ENCODE measurements at regions not wholly inside any gene's neighbourhood (a gene's known extent, or its start where the extent isn't known, plus 50 kb on each side); places are given as distances from the start of the nearest gene placed in this dataset.

DNA sequence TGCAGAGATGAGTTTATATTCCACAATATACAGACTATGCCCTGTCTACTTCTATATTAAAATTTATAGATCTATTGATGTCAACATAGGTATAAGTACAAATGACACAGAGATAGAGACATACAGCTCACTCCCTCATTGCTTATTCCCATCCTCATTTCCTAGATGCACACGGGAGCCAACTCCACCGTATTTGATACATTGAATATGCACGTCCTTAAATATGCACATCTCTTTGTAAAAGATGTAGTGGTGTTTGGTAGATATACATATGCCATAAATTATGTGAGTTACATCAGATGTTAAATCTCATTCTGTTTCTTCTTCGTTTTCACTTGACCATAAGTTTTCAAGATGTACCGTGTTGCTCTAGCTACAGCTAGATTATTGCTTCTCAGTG, 179.2 kb upstream of the RAB6C start:
- intact Hi-C loops (cut with DNase I): no loop called here
- TF ChIP-seq POLR2A (IDR thresholded peaks at IDR 0.05) (no peak), CTCF (IDR thresholded peaks at IDR 0.05) (no peak)
- no peak for ATAC-seq

DNA sequence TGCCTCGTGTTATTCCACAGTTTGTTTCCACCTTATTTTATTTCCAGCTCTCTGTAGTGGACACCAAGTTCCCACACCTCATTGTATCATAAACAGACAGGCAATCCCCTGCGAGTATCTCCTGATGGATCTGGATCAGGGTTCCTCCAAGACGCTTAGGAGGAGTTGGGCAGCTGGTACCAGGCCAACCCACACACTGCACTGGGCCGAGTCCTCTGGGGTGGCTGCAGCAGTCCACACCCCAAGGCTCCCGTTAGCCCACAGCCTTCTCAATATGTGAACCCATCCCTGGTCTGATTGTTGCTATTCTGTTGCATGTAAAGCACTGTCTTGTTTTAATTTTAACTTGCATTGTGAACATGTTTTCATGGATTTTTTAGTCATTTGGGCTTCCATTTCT, 178.8 kb upstream of the RAB6C start:
- TF ChIP-seq POLR2A (IDR thresholded peaks at IDR 0.05): no peak
- no peak for TF ChIP-seq CTCF (IDR thresholded peaks at IDR 0.05)
- Histone ChIP-seq H3K27ac (no peak overlapping the region), H3K4me3 (no peak overlapping the region), H3K9me3 (no peaks in the 10 kb centered on the region), H3K4me1 (no peaks in the 10 kb centered on the region), H3K36me3 (no peaks in the 10 kb centered on the region), H3K27me3 (no peaks in the 10 kb centered on the region)
- DNase-seq (no peak), ATAC-seq (no peak)
- intact Hi-C loops (cut with DNase I): no loop called here
- 55% methylated on average over 5 of the region's 5 CpGs for WGBS (ENCODE audit: insufficient coverage, low coverage, low lambda C conversion rate, missing lambda C conversion rate)

More for the DNA sequence above, 179.2 kb upstream of the RAB6C start:
- no peak for DNase-seq
- H3K36me3 ChIP-seq: no peaks in the 10 kb centered on the region
- H3K4me3 ChIP-seq: no peak overlapping the region
- WGBS (ENCODE audit: insufficient coverage, low coverage, low lambda C conversion rate, missing lambda C conversion rate): 52% methylated on average over 5 of the region's 5 CpGs
- no peaks in the 10 kb centered on the region for H3K9me3 ChIP-seq
- H3K4me1 ChIP-seq: no peaks in the 10 kb centered on the region
- H3K27me3 ChIP-seq: no peaks in the 10 kb centered on the region
- no peak overlapping the region for H3K27ac ChIP-seq

GRCh38 chr2:129801575-129801974, 177.9 kb upstream of the RAB6C start:
- WGBS (ENCODE audit: insufficient coverage, low coverage, low lambda C conversion rate, missing lambda C conversion rate): 43% methylated on average over 1 of the region's 1 CpG

GRCh38 chr2:129802290-129802689, 177.2 kb upstream of the RAB6C start:
- ATAC-seq: no peak
- no peak overlapping the region for H3K4me3 ChIP-seq
- WGBS (ENCODE audit: insufficient coverage, low coverage, low lambda C conversion rate, missing lambda C conversion rate): 73% methylated on average over 3 of the region's 5 CpGs
- H3K27ac ChIP-seq: no peak overlapping the region
- DNase-seq: no peak
- H3K27me3 ChIP-seq: no peaks in the 10 kb centered on the region
- intact Hi-C loops (cut with DNase I): no loop called here
- TF ChIP-seq POLR2A (IDR thresholded peaks at IDR 0.05) (no peak), CTCF (IDR thresholded peaks at IDR 0.05) (no peak)
- no peaks in the 10 kb centered on the region for H3K36me3 ChIP-seq
- no peaks in the 10 kb centered on the region for H3K9me3 ChIP-seq
- no peaks in the 10 kb centered on the region for H3K4me1 ChIP-seq

More at GRCh38 chr2:129801575-129801974, 177.9 kb upstream of the RAB6C start:
- H3K27ac ChIP-seq: no peak overlapping the region
- TF ChIP-seq CTCF (IDR thresholded peaks at IDR 0.05) (no peak), POLR2A (IDR thresholded peaks at IDR 0.05) (no peak)
- H3K27me3 ChIP-seq: no peaks in the 10 kb centered on the region
- intact Hi-C loops (cut with DNase I): no loop called here
- H3K4me3 ChIP-seq: no peak overlapping the region
- no peaks in the 10 kb centered on the region for H3K36me3 ChIP-seq
- ATAC-seq: no peak
- no peaks in the 10 kb centered on the region for H3K4me1 ChIP-seq
- no peak for DNase-seq
- H3K9me3 ChIP-seq: no peaks in the 10 kb centered on the region

DNA sequence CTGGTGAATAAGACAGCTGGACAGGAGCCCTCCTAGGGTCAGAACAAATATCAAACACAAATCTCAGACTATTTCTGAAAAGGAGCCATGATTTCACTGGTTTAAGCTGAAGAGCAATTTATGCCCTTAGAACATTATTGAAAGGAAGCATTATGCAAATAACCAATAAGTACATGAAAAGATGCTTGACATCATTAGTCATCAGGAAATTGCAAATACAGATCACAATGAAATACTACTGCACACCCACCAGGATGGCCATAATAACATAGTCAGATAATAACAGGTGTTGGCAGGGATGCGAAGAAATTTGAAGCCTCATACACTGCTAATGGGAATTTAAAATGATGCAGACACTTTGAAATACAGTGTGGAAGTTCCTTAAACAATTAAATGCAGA, 176.4 kb upstream of the RAB6C start:
- H3K36me3 ChIP-seq: no peaks in the 10 kb centered on the region
- DNase-seq (no peak), ATAC-seq (no peak)
- 83% methylated on average over 1 of the region's 1 CpG for WGBS (ENCODE audit: insufficient coverage, low coverage, low lambda C conversion rate, missing lambda C conversion rate)
- no peaks in the 10 kb centered on the region for H3K9me3 ChIP-seq
- no peak overlapping the region for H3K27ac ChIP-seq
- H3K4me1 ChIP-seq: no peaks in the 10 kb centered on the region
- intact Hi-C loops (cut with DNase I): no loop called here
- no peak overlapping the region for H3K4me3 ChIP-seq
- no peaks in the 10 kb centered on the region for H3K27me3 ChIP-seq
- TF ChIP-seq CTCF (IDR thresholded peaks at IDR 0.05): no peak
- no peak for TF ChIP-seq POLR2A (IDR thresholded peaks at IDR 0.05)

Data from right lobe of liver (tissue), 6 donors.